Esophagus mucosa (tissue), 1 donor: ENCODE measurements at regions not wholly inside any gene's neighbourhood (a gene's known extent, or its start where the extent isn't known, plus 50 kb on each side); places are given as distances from the start of the nearest gene placed in this dataset.
"Not testable (repeated sequence)": the region's sequence is repeated elsewhere in the genome, so short reads cannot be mapped to it uniquely, and the experiment has no call there.

Experiments used
- ATAC-seq: fragments of 200-7000 bp; cut with Tn5 transposase; one replicate; pipeline ENCODE4 v1.9.1; 2020
- donor health status: DM: yes; HTN: yes; CAD: no.

DNA sequence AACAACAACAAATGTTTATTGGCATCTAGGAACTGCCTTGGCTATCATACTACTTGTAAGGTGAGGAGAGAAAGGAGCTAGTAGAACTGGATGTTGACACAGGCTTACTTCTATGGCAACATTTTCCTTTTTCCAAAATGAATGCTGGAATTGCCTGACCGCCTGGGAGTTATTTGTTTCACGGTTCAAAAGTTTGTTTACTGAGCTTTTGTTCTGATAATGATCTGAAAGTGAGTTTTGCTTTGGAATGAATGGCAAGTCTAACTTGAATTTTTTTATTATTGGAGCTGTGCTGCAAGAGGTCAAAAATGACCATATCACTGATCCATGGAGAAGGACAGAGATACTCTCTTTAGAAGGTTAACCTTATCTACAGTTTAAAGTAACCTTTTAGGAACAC, 183.5 kb upstream of the CAND1 start:
- ATAC-seq, result no peak

DNA sequence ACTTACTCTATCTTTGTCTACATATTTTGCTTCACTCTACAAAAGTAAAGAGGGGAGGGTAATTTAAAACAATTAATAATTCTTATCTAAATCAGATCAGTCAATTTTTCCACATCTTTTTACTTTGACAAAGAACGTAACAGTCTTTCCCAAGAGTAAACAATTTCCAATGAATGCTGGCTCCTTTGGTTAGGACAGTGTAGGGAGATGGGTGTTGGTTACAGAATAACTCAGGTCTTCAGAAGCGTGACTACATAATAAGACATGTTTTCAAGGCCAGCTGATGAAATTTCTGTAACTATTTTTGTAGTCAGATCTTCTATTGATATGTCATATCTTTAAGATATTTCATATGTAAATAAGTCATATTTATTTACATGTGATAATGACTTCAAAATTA, 183.0 kb upstream of the CAND1 start:
- no peak for ATAC-seq

DNA sequence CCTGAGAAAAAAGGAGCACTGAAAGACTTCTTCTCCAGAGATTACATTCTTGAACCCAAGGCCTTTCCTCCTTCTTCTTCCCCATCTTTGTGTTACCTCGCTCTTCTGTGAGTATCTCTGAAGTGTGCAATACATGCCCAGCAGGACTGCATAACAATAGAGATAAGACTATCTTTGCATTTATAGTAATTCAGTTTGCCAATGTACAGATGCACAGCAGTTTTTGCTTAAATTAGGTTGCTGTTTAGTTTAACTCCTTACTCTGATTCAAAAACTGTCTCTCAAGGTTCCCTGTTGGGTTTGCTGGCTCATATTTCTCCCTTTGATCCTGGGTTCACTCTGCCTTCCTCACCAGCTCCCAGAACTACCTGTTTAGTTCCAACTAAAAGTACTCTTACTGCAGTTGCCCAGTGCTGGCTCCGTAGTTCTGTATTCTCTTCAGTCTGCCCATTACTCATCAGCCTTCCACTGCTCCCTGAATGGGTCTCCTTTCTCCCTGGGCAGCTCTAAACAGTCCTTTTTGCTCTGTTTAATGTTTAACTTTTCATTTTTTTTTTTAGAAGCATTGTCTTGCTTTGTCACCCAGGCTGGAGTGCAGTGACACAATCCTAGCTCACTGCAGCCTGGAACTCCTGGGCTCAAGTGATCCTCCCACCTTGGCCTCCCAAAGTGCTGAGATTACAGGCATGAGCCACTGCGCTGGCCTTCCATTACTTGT, 180.6 kb upstream of the CAND1 start:
- ATAC-seq, result no peak

DNA sequence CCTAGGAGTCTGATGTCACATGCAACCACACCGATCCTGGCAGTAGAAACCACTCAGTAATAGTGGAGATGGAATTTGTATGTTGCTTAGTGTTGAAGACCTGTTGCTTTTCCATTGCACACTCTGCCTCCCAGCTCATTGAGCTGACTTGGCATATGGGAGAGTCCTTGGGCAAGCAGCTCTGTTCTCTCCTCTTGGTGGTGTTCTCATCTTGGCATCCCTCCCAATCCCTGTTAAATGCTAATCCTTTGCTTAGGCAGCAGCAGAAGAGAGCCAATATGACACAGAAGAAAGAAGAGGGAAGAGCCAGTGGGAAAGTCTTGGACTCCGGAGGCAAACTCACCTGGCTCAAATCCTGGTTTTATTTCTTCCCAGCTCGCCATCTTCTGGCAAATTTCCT, 178.0 kb upstream of the CAND1 start:
- ATAC-seq, result peak; percentile 86

DNA sequence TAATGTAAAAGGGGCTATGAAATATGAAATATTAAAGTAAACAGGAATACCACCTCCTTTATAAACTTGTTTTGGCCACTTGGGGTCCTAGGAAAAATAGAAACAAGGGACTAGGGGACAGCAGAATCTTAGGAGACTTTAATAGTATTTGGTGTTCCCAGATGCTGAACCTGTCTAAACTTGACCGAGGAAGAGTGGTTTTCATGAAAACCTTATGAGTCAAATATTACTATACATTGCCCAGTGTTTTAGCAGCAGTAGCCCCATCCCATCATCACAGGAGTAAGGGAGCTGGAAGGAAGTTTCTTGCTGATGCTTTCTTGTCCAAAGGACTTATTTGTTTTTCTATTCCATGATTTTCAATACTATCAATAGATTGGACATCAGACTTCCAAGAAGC, 177.5 kb upstream of the CAND1 start:
- ATAC-seq, result peak; percentile 71

DNA sequence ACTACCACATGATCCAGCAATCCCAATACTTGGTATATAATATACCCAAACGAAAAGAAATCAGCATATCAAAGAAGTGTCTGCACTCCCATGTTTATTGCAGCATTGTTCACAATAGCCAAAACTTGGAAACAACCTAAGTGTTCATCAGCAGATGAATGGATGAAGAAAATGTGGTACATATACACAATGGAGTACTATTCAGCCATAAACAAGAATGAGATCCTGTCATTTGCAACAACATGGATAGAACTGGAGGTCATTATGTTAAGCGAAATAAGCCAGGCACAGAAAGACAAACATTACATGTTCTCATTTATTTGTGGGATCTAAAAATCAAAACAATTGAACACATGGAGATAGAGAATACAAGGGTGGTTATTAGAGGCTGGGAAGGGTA, 176.2 kb upstream of the CAND1 start:
- not testable (repeated sequence) for ATAC-seq

DNA sequence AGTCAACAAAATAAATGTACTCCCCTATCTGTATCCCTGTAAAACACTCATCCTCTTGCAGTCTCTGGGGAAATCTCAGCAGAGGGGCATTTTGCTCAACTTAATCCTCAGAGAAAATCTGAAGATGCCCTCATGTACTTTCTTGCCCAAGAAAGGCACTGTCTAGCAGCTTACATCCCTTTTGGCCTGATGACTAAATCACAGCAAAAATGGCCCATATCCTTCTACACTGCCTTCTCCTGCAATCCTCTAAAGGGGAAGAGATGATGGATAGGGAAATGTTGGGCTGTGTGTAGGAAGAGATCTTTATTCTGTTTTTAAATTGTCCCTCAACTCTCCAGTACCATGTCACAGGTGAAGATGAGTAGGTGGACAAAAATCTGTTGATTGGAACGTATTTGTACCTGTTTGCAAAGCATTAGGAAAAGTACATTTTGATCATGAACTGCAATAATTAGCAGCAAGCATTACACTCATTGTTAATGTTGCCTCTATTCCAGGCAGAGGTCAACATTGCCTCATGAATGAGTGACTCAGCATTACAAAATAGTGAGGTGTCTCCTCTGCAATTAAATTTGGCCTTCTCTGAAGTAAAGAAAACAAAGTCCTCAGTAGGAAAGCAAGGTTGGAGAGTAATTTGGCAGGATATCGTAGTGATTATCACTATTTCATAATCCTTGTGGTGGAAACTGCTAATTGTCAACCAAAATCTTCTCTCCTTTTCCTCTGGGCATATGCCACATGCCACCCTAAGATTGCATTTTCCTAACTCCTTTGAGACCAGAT, 172.4 kb upstream of the CAND1 start:
- ATAC-seq, result peak; percentile 92

DNA sequence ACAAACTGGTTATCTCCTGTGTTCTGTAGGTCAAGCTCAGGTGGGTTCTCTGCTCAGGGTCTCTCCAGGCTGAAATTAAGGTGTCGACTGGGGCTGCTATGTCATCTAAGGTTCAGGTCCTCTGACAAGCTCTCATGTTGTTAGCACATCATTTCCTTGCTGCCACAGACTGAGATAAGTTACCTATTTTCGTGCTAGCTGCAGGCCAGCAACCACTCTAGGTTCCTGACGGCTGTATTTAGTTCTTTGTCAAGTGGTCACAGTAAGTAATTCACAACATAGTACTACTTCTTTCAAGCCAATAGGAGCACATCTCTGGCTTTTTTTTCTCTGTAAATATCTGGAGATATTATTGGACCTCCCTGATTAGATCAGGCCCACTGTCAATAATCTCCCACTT, 169.3 kb upstream of the CAND1 start:
- no peak for ATAC-seq

DNA sequence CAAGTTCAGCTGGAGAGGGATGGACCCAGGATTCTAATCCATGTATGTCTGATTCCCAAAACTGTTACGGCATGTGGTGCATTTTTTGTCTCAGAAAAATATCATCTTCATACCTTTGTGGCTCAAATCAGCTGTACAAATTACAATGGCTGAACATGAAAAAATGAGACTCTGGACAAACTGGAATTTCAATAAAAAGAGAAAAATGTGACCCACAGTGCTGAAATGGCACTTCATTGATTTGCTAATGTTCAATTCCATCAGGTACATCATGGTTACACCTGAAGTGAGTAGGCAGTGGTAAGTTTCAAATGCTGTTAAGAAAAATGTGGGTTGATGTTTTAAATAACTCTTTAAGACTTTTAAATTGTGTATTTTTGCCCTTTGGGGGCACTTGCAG, 165.6 kb upstream of the CAND1 start:
- no peak for ATAC-seq

DNA sequence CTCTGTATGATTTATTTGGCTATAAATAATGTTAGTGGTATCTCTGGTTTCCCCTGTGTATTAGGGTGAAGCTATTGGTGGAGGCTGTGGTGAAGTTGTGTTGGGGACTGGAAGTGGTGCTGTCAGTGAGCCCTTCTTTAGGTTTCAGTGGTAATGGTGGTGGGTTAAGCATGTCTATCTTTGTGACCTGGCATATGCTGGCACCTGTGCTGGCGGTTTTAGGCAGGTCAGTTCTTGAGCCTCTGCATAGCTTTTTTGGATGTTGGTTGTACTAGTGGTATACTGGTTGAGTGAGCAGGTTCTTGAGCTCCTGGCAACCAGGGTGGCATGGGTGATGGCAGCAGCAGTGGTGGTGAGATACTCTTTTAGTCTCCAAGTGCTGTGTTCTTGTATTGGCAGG, 161.9 kb upstream of the CAND1 start:
- no peak for ATAC-seq

DNA sequence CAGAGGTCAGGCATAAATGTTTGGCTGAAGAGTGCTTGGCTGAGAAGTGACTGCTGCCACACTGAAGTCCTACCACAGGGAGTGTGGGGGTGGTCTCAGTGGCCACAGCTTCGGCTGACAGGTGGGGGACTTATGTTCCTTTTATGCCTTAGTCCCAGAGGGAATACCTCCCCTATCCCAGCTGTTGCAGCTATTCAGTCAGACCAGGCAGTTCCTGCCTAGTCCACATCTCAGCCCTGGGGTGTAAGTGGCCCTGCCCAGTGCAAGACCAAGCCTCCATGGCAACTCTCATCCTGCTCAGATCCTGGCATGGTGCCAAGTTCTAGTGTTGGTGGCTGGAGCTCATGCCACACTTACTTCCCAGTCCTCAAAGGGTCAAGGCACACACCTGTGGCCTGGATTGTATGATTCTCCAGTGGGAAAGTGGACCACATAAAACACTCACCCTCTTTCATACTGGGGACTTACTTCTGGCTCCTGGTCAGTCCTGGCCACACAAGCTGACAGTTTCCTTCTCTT, 161.3 kb upstream of the CAND1 start:
- ATAC-seq, result peak; percentile 36

DNA sequence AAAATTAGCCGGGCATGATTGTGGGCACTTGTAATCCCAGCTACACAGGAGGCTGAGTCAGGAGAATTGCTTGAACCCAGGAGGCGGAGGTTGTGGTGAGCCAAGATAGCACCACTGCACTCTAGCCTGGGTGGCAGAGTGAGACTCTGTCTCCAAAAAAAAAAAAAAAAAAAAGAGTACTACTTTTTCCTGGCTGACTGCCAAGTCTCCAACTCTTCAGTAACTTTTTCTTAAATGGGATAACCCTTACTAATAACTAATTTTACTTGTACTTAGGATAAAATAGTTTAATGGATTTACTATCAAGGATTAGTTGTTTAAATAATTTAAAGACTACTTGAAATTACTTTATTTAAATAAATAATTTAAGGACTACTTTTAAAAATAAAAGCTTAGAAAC, 158.8 kb upstream of the CAND1 start:
- ATAC-seq, result not testable (repeated sequence)

DNA sequence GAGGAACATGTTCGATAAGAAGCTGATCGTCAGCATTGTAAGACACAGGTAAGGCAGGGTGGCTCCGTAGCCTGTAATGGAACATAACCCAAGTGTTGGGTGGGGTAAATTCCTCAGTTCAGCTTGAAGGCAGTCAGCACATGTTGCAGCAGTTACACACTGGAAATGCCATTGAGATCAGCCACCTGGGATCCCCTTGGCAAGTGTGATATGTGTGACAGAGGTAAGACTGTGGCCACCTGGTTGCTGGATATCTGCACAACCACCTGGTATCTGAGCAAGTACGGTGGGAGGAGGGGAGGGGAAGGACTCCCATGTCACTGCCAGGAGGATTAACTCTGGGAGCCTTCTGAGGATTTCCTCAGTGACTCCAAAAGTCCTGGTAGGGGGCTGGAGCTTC, 158.0 kb upstream of the CAND1 start:
- ATAC-seq, result peak; percentile 23

DNA sequence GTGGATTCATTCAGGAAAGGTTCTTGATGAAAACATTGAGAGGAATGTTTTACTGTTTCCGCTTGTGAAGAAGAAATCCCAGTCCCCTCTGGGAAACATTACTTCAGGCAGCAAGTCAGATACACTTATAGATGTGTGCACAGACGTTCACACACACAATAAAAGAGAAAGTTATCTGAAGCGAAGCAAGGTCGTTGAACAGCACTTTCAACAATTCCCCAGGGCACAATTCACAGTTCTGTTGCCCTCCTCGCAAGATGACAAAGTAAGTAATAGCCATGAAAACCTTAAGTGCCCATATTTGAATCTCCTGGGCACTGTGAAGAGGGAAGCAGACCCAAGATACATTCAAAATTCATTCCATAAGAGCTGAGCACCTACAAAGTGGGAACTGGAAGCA, 156.6 kb upstream of the CAND1 start:
- ATAC-seq, result no peak

DNA sequence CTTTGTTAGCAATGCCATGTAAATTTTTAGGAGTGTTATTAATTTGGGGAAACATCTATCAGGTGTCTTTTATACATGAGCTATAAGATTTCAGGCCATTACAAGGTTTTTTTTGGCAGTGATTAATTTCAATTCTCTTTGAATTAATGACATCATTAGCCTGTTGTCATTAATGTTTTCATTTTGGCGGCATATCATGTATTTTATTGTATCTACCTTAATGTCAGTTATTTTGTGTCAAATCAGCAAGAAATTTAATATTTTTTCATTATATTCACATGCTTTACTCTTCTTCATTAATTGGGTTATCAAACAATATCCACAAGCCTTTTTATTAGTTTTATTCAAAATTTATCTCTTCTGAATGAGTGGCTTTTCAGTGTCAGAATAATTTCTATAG, 153.0 kb upstream of the CAND1 start:
- no peak for ATAC-seq

DNA sequence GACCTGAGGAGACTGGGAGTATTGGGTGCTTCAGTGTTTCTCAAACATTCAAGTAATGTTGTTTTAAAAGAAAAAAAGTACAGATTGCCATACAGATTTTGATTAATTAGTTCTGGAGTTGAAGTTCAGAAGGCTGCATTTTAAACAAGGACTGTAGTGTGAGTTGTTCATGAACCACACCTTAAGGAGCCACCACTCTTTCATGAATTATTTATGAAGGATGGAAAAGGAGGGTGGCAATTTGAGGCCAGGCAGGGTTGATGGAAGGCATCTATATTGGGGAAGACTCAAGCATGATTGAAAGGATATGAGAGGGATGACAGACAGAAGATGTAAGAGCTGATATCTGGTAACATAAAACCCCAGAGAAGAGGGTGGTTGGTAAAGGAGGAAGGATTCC, 146.6 kb upstream of the CAND1 start:
- no peak for ATAC-seq

DNA sequence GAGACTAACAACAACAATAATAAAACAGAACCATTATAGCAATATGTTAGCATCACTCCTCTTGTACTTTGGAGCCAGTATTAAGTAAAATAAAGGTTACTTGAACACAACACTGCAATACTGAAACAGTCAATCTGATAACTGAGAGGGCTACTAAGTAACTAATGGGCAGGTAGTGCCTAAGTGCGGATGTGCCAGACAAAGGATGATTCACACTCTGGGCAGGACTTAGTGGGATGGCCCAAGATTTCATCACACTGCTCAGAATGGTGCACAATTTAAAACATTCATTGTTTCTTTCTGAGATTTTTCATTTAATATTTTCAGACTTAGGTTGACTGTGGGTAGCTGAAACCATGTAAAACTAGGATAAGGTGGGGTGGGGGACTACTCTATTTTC, 131.9 kb upstream of the CAND1 start:
- peak; percentile 90 for ATAC-seq

DNA sequence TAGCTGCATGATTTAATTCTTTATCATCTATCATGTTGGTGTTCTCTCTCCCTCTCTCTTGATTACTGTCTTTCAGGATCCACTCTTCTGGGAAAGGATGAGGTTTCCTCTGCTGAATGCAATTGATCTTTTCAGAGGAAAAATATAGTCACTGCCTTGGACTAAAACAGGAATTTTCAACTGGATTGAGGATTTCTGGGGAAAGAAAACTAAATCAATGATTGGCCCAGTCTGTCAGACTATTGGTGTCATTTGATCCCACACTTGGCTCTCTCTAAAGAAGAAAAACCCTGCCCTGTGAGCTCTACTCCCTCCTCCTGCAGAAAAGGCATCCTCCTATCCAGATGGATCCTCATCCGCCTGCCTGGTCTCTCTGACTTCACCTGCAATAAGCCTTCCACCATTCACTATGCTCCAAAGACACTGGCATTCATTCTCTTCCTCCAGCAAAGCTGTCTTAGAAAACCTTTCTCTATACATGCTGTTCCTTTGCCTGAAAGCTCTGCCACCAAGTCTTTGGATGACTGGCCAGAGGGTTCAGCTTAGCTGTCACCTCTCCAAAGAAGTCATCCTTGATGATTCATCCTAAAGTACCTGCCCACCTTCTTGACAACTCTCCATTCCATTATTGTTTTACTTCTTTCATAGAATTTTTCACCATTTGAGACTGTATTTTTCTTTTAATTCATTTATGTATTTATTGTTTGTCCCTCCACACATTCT, 127.7 kb upstream of the CAND1 start:
- ATAC-seq, result no peak

DNA sequence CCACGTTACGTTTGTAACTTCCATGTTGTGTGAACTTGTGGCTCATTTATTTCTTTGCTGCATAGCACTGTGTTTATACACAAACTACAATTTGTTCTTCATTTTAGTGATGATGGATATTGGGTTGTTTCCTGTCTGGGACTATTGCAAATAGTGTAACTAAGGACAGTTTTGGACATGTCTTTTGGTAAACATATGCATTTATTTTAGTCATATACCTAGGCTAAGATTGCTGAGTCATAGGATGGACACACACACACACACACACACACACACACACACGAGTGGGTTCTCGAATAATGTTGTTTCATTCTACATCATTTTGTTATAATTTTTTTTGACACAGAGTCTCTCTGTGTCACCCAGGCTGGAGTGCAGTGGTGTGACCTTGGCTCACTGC, 123.5 kb upstream of the CAND1 start:
- ATAC-seq, result no peak

DNA sequence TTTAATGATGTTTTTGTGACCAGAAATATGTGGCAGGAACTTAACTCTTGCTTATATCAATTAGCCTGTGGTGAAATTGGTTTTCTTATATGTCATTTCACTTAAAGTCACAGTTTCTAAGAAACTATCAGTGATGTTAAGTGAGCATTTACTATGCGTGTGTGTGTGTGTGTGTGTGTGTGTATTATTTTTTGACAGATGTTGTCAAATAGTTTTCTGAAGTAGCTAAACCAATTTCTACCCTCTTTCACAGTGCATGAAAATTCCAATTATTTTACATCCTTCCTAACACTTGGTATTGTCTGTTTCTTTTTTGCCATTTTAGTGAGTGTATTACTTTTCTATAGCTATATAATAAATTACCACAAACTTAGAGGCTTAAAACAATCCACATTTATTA, 122.1 kb upstream of the CAND1 start:
- ATAC-seq, result no peak

DNA sequence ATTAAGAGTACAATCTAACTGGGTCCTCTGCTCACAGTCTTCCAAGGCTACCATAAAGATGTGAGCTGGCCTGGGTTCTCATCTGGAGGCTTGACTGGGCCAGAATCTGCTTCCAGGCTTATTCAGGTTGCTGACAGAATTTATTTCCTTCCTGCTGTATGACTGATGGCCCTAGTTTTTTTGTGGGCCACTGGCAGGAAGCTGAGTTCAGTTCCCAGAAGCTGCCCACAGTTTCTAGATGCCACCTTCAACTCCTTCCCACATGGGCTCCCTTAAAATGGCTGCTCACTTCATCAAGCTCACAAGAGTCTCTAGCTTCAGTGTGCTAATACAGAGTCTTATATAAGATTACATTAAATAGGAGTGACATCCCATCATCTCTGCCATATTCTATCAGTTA, 121.7 kb upstream of the CAND1 start:
- ATAC-seq, result no peak

DNA sequence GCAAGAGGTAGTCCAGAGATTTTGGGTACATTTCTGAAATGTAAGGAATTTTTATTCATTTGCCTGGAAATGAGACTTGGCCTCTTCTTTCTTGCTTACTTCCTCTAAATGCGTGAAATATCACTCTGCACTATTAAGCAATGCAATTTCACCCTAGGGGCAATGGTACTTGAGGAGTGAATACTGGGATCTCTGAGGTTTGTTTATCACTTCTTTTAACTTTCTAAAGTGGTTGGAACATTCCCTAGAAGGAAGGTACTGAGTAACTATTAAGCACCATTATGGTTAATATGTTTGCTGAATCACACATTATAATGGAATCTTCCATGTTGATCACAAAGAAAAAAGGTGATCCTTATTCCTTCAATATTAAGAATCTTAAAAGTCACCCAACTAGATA, 120.9 kb upstream of the CAND1 start:
- no peak for ATAC-seq

DNA sequence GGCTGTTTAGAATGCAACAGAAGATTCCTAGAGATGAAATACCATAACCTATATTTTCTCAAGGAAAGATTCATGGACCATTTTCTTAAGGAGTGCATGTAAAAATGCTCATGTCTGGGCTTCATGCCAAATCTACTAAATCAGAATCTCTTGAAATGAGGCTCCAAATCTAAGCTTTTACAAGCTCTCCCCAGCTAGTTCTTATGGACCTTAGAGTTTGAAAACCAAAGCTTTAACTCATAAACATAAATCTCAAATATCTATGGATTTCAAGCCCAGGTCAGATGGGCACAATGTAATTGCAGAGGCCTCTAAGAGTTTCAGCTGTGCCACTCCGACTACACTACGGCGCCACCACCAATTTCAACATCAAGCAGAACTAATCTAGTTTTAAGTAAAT, 117.3 kb upstream of the CAND1 start:
- ATAC-seq, result no peak

DNA sequence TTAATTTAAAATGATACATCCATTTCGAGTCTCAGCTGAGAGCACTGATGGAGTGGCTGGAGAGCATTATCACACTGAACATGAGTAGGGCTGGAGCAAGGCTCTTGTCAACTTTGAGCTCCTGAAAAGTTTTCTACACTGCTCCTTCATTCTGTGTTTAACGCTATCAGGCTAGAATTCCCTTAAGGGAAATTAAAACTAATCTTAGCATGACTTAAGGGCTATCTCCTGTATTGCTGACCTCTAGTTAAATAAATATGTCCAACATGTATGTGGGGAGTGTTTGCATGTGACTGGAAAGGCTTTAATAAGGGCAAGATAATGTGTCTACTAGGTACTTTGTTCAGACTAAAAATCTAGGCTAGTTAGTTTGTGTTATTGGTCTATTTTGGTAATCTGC, 116.7 kb upstream of the CAND1 start:
- ATAC-seq, result no peak
